Renal cortical epithelial cell (primary cell): ENCODE measurements at regions not wholly inside any gene's neighbourhood (a gene's known extent, or its start where the extent isn't known, plus 50 kb on each side); places are given as distances from the start of the nearest gene placed in this dataset.

Experiments
- DNase-seq: peaks from one replicate; pipeline ENCODE4 v3.0.0-alpha.2; 2011; ENCODE audit warnings: low read depth

DNA sequence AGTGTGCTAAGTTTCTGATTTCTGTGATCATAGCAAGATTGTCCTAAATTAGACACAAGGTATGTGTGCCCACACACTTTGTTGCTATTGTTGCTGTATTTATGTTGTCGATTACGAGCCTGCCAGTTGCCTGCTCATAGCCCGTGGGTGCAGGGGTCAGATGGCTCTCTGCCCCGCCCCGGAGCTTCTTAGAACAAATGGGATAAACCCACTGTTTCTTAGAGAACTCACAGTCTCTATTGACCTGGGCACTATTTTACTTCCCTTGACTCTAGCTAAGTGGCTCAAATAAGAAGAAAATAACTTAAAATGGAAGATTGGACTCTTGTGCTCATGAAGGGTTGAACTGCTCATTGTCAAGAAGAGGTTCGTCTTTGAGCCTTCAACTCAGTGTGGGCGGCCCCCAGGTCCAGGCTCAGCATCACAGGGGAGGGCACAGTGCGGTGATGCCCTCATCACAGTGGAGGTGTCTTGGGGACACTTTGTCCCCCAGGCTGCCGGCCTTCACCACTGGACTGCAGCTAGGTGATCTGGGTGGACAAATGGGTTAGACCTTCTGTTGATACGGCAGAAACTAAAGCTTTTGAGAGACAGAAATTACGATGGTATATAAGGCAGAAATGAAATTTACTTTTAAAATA lies 155.5 kb downstream of the TENT4A start:
- DNase-seq, result no peak

DNA sequence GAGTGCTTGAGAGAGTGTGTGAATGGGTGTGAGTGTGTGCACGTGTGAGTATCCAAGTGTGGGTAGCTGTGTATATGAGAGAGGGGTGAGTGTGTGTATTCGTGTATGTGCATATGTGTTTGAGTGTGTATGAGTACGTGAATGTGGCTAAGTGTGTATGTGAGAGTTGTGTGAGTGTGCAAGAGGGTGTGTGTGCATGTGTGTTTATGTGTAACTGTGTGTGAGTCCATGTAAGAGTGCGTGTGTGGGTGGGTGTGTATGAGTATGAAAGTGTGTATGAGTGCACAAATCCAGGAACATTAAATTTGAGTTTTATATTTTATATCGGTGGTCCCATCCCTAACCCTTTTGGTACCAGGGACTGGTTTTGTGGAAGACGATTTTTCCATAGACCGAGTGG lies 156.4 kb downstream of the TENT4A start:
- no peak for DNase-seq

DNA sequence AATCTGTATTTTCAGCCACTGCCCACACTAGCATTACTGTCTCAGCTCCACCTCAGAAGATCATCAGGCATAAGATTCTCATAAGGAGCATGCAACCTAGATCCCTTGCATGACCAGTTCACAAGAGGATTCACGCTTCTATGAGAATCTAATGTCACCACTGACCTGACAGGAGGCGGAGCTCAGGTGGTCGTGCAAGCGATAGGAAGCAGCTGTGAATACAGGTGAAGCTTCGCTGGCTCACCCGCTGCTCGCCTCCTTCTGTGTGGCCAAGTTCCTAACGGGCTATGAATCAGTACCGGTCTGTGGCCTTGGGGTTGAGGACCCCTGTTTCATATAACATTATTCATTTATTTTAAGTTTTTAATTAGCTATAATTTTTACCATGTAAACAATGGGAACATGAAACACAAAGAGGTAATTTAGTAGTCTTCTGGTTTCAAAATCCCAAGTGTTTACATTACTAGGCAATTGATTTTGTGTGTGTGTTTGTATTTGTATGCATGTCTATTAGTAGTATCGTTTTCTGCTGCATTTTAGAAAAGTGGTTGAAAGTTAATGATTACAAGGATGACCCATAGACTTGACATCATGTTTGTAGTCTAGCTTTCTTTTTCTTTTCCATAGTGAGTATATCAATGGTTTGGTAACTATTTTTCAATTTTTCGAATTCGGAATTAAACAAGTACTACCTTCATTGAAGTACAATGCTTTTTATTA lies 159.4 kb downstream of the TENT4A start:
- DNase-seq, result no peak

DNA sequence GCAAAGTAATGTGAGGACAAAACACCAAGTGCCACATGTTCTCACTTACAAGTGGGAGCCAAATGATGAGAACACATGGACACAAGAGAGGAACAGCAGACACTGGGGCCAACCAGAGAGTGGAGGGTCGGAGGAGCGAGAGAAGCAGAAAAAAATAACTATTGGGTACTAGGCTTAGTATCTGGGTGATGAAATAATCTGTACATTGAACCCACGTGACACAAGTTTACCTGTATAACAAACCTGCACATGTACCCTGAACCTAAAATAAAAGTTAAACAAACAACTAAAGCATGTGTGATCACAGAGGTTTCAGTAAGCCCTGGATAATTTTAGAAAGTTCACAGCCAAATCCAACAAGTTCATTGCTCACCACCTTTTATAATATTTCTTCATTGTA lies 160.1 kb downstream of the TENT4A start:
- DNase-seq, result no peak

DNA sequence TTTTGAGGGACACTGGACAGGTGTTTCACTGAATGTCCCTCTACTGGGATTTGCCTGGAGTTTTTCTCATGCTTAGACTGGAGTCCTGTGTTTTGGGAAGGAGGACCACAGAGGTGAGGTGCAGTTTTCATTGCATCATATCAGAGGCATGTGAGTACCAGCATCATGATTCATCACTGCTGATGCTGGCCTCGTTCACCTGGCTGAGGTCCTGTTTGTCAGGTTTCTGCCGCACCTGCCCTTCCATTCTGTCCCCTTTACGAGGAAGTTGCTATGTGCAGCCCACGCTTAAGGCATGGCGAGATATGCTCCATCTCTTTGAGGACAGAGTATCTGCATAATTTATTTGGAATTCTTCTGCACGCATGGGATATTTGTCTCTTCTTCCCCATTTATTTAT lies 162.1 kb downstream of the TENT4A start:
- DNase-seq, result no peak

DNA sequence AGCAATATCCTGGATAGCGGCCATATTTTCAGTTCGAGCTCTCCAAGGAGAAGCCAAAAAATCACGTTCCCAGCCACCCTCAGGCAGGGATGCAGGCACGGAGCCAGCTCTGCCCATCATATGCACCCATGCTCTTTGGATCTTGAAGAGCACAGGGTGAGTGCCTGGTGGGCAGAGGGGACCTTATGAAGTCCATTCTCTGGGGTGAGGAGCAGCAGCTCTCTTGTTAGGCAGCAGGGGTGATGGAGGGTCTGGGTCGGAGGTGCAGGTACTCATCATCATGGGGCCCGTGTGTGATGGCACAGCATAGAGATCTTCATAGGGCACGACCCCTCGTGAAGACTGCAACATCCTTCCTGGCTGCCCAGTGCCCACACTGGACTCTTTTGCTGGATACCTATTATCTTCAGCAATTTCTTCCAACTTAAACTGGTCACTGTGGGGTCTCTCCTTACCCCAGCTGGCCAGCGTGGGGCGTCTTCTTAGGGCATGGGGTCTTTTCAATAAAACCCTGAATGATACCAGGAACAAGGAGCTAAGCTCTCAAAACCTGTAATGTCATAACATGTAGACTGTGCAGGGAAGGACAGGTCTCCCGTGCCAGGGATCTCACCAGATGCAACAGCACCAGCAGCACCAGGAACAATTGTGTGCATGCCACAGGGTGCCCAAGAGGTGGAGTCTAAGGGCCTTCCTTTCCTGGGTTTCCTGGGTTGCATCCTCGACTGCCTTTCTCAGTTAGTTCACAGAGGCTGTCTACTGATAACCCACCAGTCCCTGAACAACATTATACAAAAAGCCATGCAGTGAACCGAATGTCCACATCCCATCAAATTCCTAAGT lies 165.0 kb downstream of the TENT4A start:
- no peak for DNase-seq

DNA sequence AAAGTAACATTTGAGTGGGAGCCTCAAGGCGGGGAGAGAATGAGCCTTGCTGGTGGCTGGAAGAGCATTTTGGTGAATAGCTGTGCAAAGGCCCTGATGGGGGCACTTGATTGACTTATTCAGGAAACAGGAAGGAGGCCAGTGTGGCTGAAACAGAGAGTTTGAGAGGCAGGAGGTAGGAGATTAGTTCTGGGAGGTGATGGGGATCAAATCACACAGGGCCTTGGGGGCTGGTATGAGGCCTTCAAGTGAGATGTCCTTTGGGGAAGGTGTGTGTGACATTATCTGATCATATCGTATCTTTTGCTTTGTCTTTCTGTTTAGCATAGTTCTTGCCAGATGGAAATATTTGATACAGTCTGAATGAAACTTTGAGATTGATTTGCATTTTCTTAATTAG lies 172.3 kb downstream of the TENT4A start:
- no peak for DNase-seq

DNA sequence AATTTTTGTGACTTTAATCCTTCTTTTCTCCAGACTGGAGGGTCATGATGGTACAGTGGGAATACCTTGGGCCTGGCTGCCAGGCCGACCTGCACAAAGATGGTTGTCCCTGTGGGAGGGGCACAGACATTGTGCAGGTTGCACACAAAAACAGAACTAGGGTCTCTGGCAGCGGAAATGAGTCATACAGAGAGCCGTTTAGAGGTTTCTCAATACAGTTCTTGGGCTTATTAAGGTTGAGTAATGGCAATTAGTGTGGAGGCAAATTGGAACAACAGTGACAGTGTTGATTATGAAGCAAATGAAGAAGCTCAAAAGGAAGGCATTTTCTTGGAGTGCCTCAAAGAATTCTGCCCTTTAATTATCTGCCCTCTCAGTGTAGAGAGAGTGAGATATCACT lies 173.6 kb downstream of the TENT4A start:
- no peak for DNase-seq

DNA sequence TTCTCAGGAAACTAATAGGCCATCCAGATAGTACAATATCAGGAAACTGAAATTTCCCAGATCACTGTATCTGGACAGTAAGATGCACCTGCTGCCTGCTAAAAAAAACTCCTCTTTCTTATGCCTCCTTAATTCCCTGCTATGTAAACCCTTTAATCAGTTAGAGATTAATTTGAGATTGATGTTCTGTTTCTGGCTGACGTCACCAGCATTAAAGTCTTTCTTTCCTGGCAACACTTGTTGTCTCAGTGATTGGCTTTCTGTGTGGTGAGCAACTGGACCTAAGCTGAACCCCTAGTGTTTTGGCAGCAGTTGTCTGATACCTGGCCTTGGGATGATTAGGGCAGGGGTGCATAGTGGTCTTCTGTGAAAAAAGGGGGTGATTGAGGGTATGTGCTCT lies 175.8 kb downstream of the TENT4A start:
- no peak for DNase-seq

DNA sequence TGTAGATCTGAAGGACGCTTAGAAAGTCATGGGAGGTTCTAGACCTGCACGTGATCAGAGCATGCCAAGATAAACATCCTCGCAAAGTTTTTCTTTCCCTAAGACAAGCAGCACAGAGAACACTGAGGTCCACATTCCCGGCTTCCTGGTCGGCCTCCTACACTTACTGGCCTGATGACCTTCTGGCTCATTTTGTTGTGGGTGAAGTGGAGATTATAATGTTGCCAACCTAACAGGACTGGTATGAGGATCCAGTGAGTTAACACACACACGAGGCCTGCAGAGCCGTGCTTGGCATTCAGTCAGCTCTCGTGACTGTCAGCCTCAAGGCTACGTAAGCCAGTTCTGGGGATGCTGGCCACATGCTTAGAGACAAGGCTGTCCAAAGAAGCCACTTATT lies 186.0 kb downstream of the TENT4A start:
- DNase-seq, result peak; percentile 14

DNA sequence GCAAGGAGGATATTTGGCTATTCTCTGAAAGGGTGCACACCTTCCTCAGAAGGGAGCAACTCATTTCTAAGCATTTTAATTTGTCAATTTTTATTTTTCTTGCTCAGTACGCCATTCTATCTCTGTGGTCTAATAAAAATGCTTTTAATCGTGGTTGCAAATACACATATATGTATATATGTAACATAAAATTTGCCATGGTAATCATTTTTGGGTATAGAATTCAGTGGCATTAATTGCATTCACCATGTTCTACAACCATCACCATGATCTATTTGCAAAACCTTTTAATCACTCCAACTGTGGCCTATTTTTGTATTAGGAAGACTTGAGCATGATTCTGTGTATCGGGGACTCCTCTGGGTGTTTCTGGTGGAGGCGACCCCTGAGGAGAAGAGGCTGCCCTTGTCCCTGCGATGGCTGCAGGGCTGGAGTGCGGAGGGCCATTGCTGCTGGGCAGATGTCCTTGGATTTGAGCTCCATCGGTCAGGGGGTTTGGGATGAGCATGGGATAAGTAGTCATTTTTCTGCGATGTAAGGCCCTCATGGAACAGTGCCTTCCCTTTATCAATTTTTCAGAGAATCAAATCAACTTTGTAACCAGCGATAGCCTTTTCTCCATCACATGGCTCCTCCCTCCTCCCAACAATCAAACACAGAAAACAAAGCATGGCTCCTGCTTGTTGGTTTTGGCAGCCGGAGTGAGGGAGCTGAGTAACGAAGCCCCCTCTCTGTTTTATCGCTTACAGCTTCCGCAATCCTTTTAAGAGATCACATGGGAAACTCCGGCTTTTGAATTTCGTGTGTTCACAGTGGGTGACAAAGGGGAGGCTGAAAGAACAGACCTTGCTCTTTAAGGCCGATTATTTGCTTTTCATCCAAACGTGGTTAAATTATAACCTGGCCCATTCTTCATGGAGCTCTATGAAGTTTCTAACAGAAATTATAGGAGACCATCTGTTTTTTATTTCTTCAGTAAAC lies 187.3 kb downstream of the TENT4A start:
- DNase-seq, result peak; percentile 9

DNA sequence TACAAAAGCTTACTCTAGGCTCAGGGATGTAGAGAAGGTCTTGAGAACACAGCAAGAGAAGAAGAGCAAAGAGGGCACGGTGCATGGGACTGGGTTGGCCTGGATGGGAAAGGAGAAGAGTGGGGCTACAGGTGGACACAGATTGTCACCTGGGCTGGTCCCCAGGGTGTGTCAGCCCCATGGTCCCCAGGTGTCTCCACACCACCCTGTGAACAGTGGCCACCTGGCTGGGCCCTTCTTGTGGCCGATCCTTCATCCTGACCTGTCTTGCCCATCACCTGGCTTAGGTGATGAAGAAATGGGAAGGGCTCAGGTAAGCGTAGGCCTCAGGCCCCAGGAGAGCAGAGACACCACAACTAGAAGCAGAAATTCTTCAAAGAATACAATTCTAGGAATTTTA lies 188.9 kb downstream of the TENT4A start:
- no peak for DNase-seq

DNA sequence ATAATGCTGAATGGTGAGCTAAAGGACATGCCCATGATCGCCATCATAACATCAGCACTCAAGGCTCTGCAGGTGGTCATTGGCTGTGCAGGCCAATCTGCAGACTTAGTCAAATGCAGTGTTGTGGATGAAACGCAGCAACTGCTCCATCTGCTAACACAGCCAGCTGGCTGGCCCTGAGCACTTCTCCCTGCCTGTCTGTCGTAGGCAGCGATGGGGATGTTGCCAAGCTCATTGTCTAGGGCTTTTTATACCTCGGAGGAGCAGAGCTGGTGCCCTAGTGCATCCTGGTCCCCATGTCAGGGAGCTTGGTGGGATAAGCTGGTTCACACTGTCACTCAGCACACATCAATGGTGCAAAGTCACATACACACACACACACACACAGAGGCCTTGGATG lies 189.4 kb downstream of the TENT4A start:
- no peak for DNase-seq

DNA sequence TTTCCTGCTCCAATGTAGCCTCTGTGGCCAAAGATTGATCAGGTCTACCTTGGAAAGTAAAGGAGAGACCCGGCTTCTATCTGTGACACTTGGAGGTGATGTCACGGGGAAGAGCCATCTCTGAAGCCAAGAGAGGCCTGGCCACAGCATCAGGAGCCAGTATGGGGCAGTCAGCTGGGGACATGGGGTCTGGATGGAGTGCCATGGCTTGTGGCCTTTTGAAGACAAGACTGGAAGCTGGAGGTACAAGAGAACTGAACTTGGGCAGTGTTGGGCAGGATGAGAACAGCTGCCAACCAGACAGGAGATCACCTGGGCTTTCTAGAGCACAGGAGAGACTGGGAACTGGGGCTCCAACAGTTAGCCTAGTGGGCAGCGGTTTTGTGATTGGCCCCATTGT lies 190.7 kb downstream of the TENT4A start:
- no peak for DNase-seq

DNA sequence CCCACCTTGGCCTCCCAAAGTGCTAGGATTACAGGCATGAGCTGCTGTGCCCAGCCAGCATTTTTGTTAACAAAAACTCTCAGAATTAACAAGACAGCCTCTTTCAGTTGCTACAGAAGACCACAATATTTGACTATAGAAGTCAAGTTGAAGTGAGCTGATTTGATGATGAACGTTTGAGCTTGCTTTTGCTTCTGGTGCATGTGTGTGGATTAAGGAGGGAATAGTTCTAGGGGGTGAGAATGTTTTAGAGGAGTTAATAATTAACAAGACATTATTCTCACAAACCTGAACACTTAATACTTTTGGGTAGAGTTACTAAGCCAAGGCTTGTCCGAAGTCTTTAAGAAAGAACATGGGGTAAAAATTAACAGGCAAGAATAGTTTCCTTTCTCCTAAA lies 191.6 kb downstream of the TENT4A start:
- DNase-seq, result peak; percentile 14

DNA sequence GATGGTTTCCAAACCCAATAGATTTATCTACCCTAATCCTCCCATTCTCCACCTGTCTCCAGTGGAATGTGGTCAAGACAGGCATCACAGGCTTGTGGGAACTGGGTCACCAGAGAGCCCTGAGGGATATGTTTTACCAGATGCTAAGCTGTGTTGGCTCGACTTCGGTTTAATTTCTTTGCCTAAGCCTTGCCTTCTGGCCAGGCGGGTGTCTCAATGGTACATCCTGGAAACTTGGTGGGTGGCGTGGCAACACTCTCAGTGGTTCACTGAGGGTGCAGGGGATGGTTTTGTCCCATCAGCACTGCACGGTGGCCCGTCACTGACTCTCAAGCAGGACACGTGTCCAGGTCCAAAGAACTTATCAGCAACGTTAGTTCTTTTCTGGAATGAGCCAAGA lies 192.2 kb downstream of the TENT4A start:
- DNase-seq, result no peak

DNA sequence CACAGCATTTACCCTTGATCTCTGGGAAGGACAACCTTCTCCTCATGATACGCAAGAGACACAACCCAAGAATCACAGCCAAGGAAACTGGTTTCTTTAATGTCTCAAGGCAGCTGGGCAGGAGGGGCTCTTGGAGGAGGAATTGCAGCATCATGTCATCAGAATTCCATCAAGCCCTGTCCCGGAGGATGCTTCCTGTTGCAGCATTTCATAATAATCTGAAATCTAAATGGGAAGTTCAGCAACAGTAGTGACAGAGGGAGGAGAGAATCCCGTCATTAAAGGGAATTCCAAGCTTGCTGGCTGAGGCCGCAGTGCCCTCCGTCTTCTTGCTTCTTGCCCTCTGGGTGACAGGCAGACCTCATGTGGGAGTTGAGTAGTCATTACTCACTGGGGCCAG lies 192.7 kb downstream of the TENT4A start:
- no peak for DNase-seq

DNA sequence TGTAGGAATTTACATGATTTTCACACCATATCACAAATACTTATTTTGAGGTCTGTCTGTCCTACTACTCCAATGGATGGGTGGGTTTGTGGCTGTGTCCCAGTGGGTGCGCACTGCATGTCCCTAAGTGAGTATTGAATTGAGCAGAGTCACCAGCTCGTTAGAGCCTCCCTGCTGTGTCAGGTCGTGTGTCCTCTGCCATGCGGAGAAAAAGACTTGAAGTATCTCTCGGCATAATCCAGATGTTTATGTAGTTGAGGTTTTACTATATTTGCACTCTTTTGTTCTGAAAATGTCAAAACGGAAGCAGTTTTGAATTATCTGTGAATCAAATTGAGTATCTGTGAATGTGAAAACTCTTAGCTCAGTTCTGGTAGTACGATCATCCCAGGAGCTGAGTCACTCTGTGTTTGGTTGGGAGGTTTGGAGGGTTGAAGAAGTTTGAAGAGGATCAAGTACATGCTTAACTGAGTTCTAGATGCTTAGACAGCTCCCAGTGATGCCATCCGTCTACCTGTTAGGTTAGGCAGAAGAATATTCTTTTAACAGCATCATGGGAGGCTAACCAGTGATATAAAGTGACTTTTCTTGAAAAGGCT lies 194.2 kb downstream of the TENT4A start:
- DNase-seq, result no peak

DNA sequence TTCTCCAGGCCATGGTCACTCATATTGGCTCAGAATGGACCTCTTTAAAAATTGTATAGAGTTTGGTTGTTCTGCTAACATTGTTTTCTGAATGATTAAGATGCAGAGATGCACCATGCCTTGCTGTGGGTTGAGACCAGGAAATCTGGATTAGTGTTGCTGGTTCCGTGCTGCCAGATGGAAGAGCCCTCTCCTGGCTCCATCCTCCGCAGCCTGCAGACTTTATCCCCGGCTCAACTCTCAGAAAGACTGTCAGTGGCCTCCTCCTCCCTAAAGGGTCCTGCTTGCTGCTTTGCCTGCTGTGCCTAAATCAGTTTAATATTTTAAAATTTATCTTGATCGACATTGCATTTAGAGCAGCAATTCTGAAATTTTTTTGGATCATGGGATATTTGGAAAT lies 196.7 kb downstream of the TENT4A start:
- no peak for DNase-seq

DNA sequence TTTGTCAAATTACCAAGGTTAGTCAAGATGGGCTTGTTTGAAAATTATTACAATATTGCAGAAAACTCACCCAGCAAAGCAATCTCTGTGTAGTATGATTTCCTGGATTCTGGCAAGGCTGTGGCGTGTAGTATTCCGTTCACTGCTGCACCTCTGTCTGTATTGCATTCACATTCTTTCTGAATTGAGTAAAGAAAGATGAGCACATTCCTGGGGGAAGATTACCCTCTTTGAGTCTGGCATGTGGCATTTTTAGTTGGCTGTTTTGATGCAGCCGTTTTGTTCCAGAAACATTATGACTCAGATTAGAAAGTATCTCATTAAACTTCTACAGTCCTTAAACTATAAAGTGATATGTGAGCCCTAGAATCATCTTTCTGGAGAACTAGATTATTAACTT lies 197.7 kb downstream of the TENT4A start:
- no peak for DNase-seq

DNA sequence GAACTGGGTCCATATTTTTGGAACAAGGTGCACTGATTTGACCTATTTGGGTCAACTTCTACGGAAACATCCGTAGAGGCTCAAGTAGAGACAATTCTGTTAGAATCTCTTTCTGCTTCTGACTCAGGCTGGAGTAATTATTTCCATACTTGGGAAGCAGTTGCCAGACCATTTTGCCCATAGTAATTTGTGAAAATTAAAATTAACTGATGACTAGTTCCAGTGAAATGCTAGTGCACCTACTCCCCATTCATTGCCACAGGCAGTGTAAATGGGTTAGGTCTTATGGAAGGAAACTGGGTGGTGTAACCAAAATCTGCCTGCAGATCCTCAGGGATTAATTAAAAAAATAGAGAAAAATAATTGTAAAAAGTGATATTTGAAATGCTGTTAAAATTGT lies 201.1 kb downstream of the TENT4A start:
- DNase-seq, result no peak
